H1 (cell line): ENCODE measurements at regions not wholly inside any gene's neighbourhood (a gene's known extent, or its start where the extent isn't known, plus 50 kb on each side); places are given as distances from the start of the nearest gene placed in this dataset.

Experiments
- CHD7 ChIP-seq: fragments of 300-600 bp; sonication (generic); IDR thresholded peaks from 2 replicates; pipeline ENCODE4 v1.7.1; 2012; ENCODE audit warnings: low read length, moderate library complexity, mild to moderate bottlenecking, inconsistent platforms; ENCODE audit not compliant: insufficient replicate concordance

GRCh38 chr2:198214114-198214596 is 409.8 kb downstream of the PLCL1 start (continued):
- TF ChIP-seq CHD7 = no peak
